OCI-LY7 (cell line): ENCODE measurements at regions not wholly inside any gene's neighbourhood (a gene's known extent, or its start where the extent isn't known, plus 50 kb on each side); places are given as distances from the start of the nearest gene placed in this dataset.

Source experiments
- BruUV-seq: library from RNA; stranded (reverse); fragments of 400-500 nt; replicated peaks from 2 replicates; lab custom pipeline; 2021; lab: Mats Ljungman, UMichigan
- CTCF ChIA-PET: fragments of 300-600 bp; sonication (Branson Sonifier 250); formaldehyde crosslinking; loops from one replicate; lab custom pipeline; 2022; ENCODE audit warnings: antibody characterized with exemption; ENCODE audit not compliant: unreplicated experiment; lab: Charles Lee
- POLR2A ChIA-PET: fragments of 300-600 bp; sonication (Branson Sonifier 250); formaldehyde crosslinking; loops from one replicate; lab custom pipeline; 2022; ENCODE audit warnings: antibody characterized with exemption; lab: Charles Lee
- DNase-seq: peaks from one replicate; pipeline ENCODE4 v3.0.0-alpha.2; 2015; ENCODE audit warnings: low spot score
- H2AFZ ChIP-seq: fragments of 200-600 bp; sonication (generic), shearing (Covaris generic); 2 replicates; pipeline ENCODE4 v1.6.1; 2014; ENCODE audit warnings: mild to moderate bottlenecking, antibody characterized with exemption, low read length, moderate library complexity
- H3K27ac ChIP-seq: fragments of 200-600 bp; sonication (generic); 2 replicates; pipeline ENCODE4 v1.5.1; 2014; ENCODE audit warnings: mixed run types, low read depth, mild to moderate bottlenecking, moderate library complexity, low read length, inconsistent platforms; ENCODE audit not compliant: poor library complexity, severe bottlenecking
- H3K36me3 ChIP-seq: fragments of 200-600 bp; sonication (generic); 2 replicates; pipeline ENCODE4 v1.6.1; 2014; ENCODE audit warnings: mild to moderate bottlenecking, antibody characterized with exemption, low read length, moderate library complexity, mixed read lengths; ENCODE audit not compliant: insufficient read depth
- H3K4me1 ChIP-seq: fragments of 200-600 bp; sonication (generic); 2 replicates; pipeline ENCODE4 v1.5.1; 2014; ENCODE audit warnings: mild to moderate bottlenecking, low read length; ENCODE audit not compliant: insufficient read depth, poor library complexity, severe bottlenecking
- H3K4me2 ChIP-seq: fragments of 200-600 bp; sonication (generic); 2 replicates; pipeline ENCODE4 v1.6.1; 2014; ENCODE audit warnings: mild to moderate bottlenecking, low read length
- H3K4me3 ChIP-seq: fragments of 200-600 bp; sonication (generic); 2 replicates; pipeline ENCODE4 v1.5.1; 2014; ENCODE audit warnings: mild to moderate bottlenecking, low read depth, low read length; ENCODE audit not compliant: poor library complexity, severe bottlenecking
- H3K79me2 ChIP-seq: fragments of 200-600 bp; sonication (generic); 2 replicates; pipeline ENCODE4 v1.6.1; 2016; ENCODE audit warnings: low read depth, mild to moderate bottlenecking, low read length, moderate library complexity, mixed read lengths; ENCODE audit not compliant: insufficient read depth
- H3K9me2 ChIP-seq: fragments of 200-600 bp; sonication (generic); 2 replicates; pipeline ENCODE4 v1.6.1; 2016; ENCODE audit warnings: mild to moderate bottlenecking, low read length, mixed read lengths; ENCODE audit not compliant: insufficient read depth
- H3K9me3 ChIP-seq: fragments of 200-600 bp; sonication (generic); 2 replicates; pipeline ENCODE4 v1.6.1; 2014; ENCODE audit warnings: mild to moderate bottlenecking, mixed run types, low read length, mixed read lengths
- H4K20me1 ChIP-seq: fragments of 200-600 bp; sonication (generic); 2 replicates; pipeline ENCODE4 v1.6.1; 2014; ENCODE audit warnings: mild to moderate bottlenecking, antibody characterized with exemption, low read length, moderate library complexity, mixed read lengths; ENCODE audit not compliant: insufficient read depth
- CTCF ChIP-seq: fragments of 200-600 bp; sonication (generic); conservative IDR thresholded peaks from 2 replicates; pipeline ENCODE4 v1.5.1; 2014; ENCODE audit warnings: mild to moderate bottlenecking, antibody characterized with exemption, low read length, moderate library complexity, mixed read lengths
- EZH2phosphoT487 ChIP-seq: fragments of 200-600 bp; sonication (generic); IDR thresholded peaks from 2 replicates; pipeline ENCODE4 v1.6.1; 2018; ENCODE audit warnings: low read depth, borderline replicate concordance, mild to moderate bottlenecking, mixed run types, antibody characterized with exemption, low read length, moderate library complexity, mixed read lengths
- intact Hi-C: fragments of 100-400 bp; cut with micrococcal nuclease; formaldehyde crosslinking; loops from one replicate; pipeline ENCODE4 v1.10.0; 2022; ENCODE audit not compliant: unreplicated experiment

GRCh38 chr14:34198096-34198495, 247.2 kb upstream of the EGLN3 start:
- intact Hi-C loops, result no loop called here
- no peak for TF ChIP-seq CTCF
- TF ChIP-seq EZH2phosphoT487, result no peak
- ChIA-PET CTCF (no interaction called here), POLR2A (no interaction called here)
- H2AFZ ChIP-seq, result no peak overlapping the region
- H3K79me2 ChIP-seq, result no peaks in the 10 kb centered on the region
- no peak overlapping the region for H3K4me3 ChIP-seq
- no peaks in the 10 kb centered on the region for H3K9me3 ChIP-seq
- H4K20me1 ChIP-seq, result no peaks in the 10 kb centered on the region
- no peaks in the 10 kb centered on the region for H3K4me1 ChIP-seq
- H3K9me2 ChIP-seq, result no peaks in the 10 kb centered on the region
- BruUV-seq, result no TSS peak
- no peak overlapping the region for H3K4me2 ChIP-seq
- no peak overlapping the region for H3K27ac ChIP-seq
- no peaks in the 10 kb centered on the region for H3K36me3 ChIP-seq
- DNase-seq, result no peak

- TF ChIP-seq CTCF, result no peak
- TF ChIP-seq EZH2phosphoT487, result no peak
- Histone ChIP-seq H3K27ac (no peak overlapping the region), H3K9me3 (no peaks in the 10 kb centered on the region), H3K4me2 (no peak overlapping the region), H3K4me3 (no peak overlapping the region), H4K20me1 (no peaks in the 10 kb centered on the region), H2AFZ (no peak overlapping the region), H3K79me2 (no peaks in the 10 kb centered on the region), H3K36me3 (no peaks in the 10 kb centered on the region), H3K4me1 (no peaks in the 10 kb centered on the region), H3K9me2 (no peaks in the 10 kb centered on the region)
- no TSS peak for BruUV-seq
- ChIA-PET POLR2A (no interaction called here), CTCF (no interaction called here)
- intact Hi-C loops, result no loop called here
- no peak for DNase-seq
Observed at GRCh38 chr14:34195964-34196363, 245.1 kb upstream of the EGLN3 start.

- no peaks in the 10 kb centered on the region for H4K20me1 ChIP-seq
- TF ChIP-seq EZH2phosphoT487 (no peak), CTCF (no peak)
- no peak for DNase-seq
- no peak overlapping the region for H3K4me2 ChIP-seq
- H2AFZ ChIP-seq, result no peak overlapping the region
- BruUV-seq, result no TSS peak
- no peaks in the 10 kb centered on the region for H3K9me2 ChIP-seq
- intact Hi-C loops, result no loop called here
- H3K79me2 ChIP-seq, result no peaks in the 10 kb centered on the region
- no peaks in the 10 kb centered on the region for H3K4me1 ChIP-seq
- no peaks in the 10 kb centered on the region for H3K9me3 ChIP-seq
- H3K36me3 ChIP-seq, result no peaks in the 10 kb centered on the region
- ChIA-PET CTCF (no interaction called here), POLR2A (interaction anchor here (0.5 kb wide), 1 partner anchor 211 kb away, joined by 3 read pairs; no protein-coding TSS in a partner anchor)
- H3K27ac ChIP-seq, result no peak overlapping the region
- H3K4me3 ChIP-seq, result no peak overlapping the region
Observed at GRCh38 chr14:34190717-34191116, 239.8 kb upstream of the EGLN3 start.
